ENCODE measurements at regions not wholly inside any gene's neighbourhood (a gene's known extent, or its start where the extent isn't known, plus 50 kb on each side); places are given as distances from the start of the nearest gene placed in this dataset.

- CTCF ChIA-PET (ENCODE audit: unreplicated experiment): no interaction called here
- H3K36me3 ChIP-seq (ENCODE audit: insufficient read depth, low read length): no peaks in the 10 kb centered on the region
These were observed 235.3 kb downstream of the ARRDC4 start for GRCh38 chr15:98195796-98196195.

GRCh38 chr15:98196371-98196770 is 235.9 kb downstream of the ARRDC4 start:
- Histone ChIP-seq H3K4me3 (ENCODE audit: low read depth, low read length, poor library complexity, severe bottlenecking) (no peak overlapping the region), H3K27ac (ENCODE audit: low read depth, low read length, poor library complexity, severe bottlenecking) (no peak overlapping the region), H3K79me2 (ENCODE audit: insufficient read depth, low read depth, low read length) (no peaks in the 10 kb centered on the region), H3K36me3 (ENCODE audit: insufficient read depth, low read length) (no peaks in the 10 kb centered on the region), H2AFZ (ENCODE audit: low read length) (no peak overlapping the region), H4K20me1 (ENCODE audit: insufficient read depth, low read length) (no peaks in the 10 kb centered on the region), H3K4me2 (ENCODE audit: low read length) (no peak overlapping the region), H3K9me3 (ENCODE audit: low read length) (no peaks in the 10 kb centered on the region), H3K4me1 (ENCODE audit: insufficient read depth, low read length, poor library complexity, severe bottlenecking) (no peaks in the 10 kb centered on the region), H3K9me2 (ENCODE audit: insufficient read depth, low read length) (no peaks in the 10 kb centered on the region)
- no TSS peak for BruUV-seq (replicated peaks)
- no peak for DNase-seq (ENCODE audit: low spot score)
- ChIA-PET CTCF (ENCODE audit: unreplicated experiment) (no interaction called here), POLR2A (interaction anchor here (0.9 to 1.1 kb wide), 2 partner anchors 8 to 19 kb away, joined by 3 read pairs; no protein-coding TSS in a partner anchor)
- no peak for TF ChIP-seq CTCF (conservative IDR thresholded peaks at IDR 0.05; ENCODE audit: low read length)
- TF ChIP-seq EZH2phosphoT487 (IDR thresholded peaks at IDR 0.05; ENCODE audit: borderline replicate concordance, low read depth, low read length): no peak
- intact Hi-C loops (cut with micrococcal nuclease; ENCODE audit: unreplicated experiment): no loop called here

More at GRCh38 chr15:98195796-98196195, 235.3 kb downstream of the ARRDC4 start:
- Histone ChIP-seq H3K4me1 (ENCODE audit: insufficient read depth, low read length, poor library complexity, severe bottlenecking) (no peaks in the 10 kb centered on the region), H3K9me3 (ENCODE audit: low read length) (no peaks in the 10 kb centered on the region), H3K4me2 (ENCODE audit: low read length) (no peak overlapping the region), H3K27ac (ENCODE audit: low read depth, low read length, poor library complexity, severe bottlenecking) (no peak overlapping the region), H3K79me2 (ENCODE audit: insufficient read depth, low read depth, low read length) (no peaks in the 10 kb centered on the region), H3K9me2 (ENCODE audit: insufficient read depth, low read length) (no peaks in the 10 kb centered on the region), H4K20me1 (ENCODE audit: insufficient read depth, low read length) (no peaks in the 10 kb centered on the region), H3K4me3 (ENCODE audit: low read depth, low read length, poor library complexity, severe bottlenecking) (no peak overlapping the region), H2AFZ (ENCODE audit: low read length) (no peak overlapping the region)
- intact Hi-C loops (cut with micrococcal nuclease; ENCODE audit: unreplicated experiment): no loop called here
- DNase-seq (ENCODE audit: low spot score): no peak
- no peak for TF ChIP-seq EZH2phosphoT487 (IDR thresholded peaks at IDR 0.05; ENCODE audit: borderline replicate concordance, low read depth, low read length)
- no peak for TF ChIP-seq CTCF (conservative IDR thresholded peaks at IDR 0.05; ENCODE audit: low read length)
- POLR2A ChIA-PET: interaction anchor here (0.9 kb wide), 1 partner anchor 8 kb away, joined by 3 read pairs; no protein-coding TSS in a partner anchor
- BruUV-seq (replicated peaks): no TSS peak

GRCh38 chr15:98202256-98202655 is 241.8 kb downstream of the ARRDC4 start:
- no TSS peak for BruUV-seq (replicated peaks)
- no peak for DNase-seq (ENCODE audit: low spot score)
- CTCF ChIA-PET (ENCODE audit: unreplicated experiment): no interaction called here
- no peak overlapping the region for H3K4me3 ChIP-seq (ENCODE audit: low read depth, low read length, poor library complexity, severe bottlenecking)
- no peaks in the 10 kb centered on the region for H3K36me3 ChIP-seq (ENCODE audit: insufficient read depth, low read length)
- H3K4me2 ChIP-seq (ENCODE audit: low read length): no peak overlapping the region
- TF ChIP-seq EZH2phosphoT487 (IDR thresholded peaks at IDR 0.05; ENCODE audit: borderline replicate concordance, low read depth, low read length) (no peak), CTCF (conservative IDR thresholded peaks at IDR 0.05; ENCODE audit: low read length) (no peak)
- intact Hi-C loops (cut with micrococcal nuclease; ENCODE audit: unreplicated experiment): no loop called here
- no peaks in the 10 kb centered on the region for H3K9me2 ChIP-seq (ENCODE audit: insufficient read depth, low read length)
- no peaks in the 10 kb centered on the region for H3K4me1 ChIP-seq (ENCODE audit: insufficient read depth, low read length, poor library complexity, severe bottlenecking)
- no peaks in the 10 kb centered on the region for H3K9me3 ChIP-seq (ENCODE audit: low read length)
- no peak overlapping the region for H2AFZ ChIP-seq (ENCODE audit: low read length)
- H4K20me1 ChIP-seq (ENCODE audit: insufficient read depth, low read length): no peaks in the 10 kb centered on the region
- POLR2A ChIA-PET: interaction anchor here (0.6 to 1.3 kb wide), 3 partner anchors 8 to 1639 kb away, joined by 3 to 5 read pairs (median 4); no protein-coding TSS in a partner anchor
- H3K27ac ChIP-seq (ENCODE audit: low read depth, low read length, poor library complexity, severe bottlenecking): no peak overlapping the region
- no peaks in the 10 kb centered on the region for H3K79me2 ChIP-seq (ENCODE audit: insufficient read depth, low read depth, low read length)
